ENCODE measurements at regions not wholly inside any gene's neighbourhood (a gene's known extent, or its start where the extent isn't known, plus 50 kb on each side); places are given as distances from the start of the nearest gene placed in this dataset.
"Not testable (repeated sequence)": the region's sequence is repeated elsewhere in the genome, so short reads cannot be mapped to it uniquely, and the experiment has no call there.

- H3K9me3 ChIP-seq: no peaks in the 10 kb centered on the region
- no peak for TF ChIP-seq CTCF (IDR thresholded peaks at IDR 0.05)
- no peak for TF ChIP-seq POLR2AphosphoS5 (IDR thresholded peaks at IDR 0.05; ENCODE audit: insufficient read depth in 1 of 2, low read depth in 1 of 2)
- no peak for TF ChIP-seq POLR2A (IDR thresholded peaks at IDR 0.05)
- no peak overlapping the region for H3K27ac ChIP-seq
- no peak for DNase-seq (ENCODE audit: extremely low spot score in 2 of 2)
- H3K27me3 ChIP-seq: no peaks in the 10 kb centered on the region
- no peak overlapping the region for H3K4me3 ChIP-seq
- intact Hi-C loops (cut with DNase I): no loop called here
- no peaks in the 10 kb centered on the region for H3K36me3 ChIP-seq
- no peaks in the 10 kb centered on the region for H3K4me1 ChIP-seq
Observed at GRCh38 chr13:75960538-75960994, 324.4 kb downstream of the LMO7 start.

GRCh38 chr13:75959861-75960481, 323.8 kb downstream of the LMO7 start:
- intact Hi-C loops (cut with DNase I): no loop called here

GRCh38 chr13:75953589-75953988, 317.5 kb downstream of the LMO7 start:
- H3K27ac ChIP-seq; H3K4me1 ChIP-seq; H3K27me3 ChIP-seq; DNase-seq (ENCODE audit: extremely low spot score in 2 of 2); H3K4me3 ChIP-seq; H3K36me3 ChIP-seq; H3K9me3 ChIP-seq; intact Hi-C loops (cut with DNase I): not testable (repeated sequence)

More at GRCh38 chr13:75959861-75960481, 323.8 kb downstream of the LMO7 start:
- Histone ChIP-seq H3K9me3 (no peaks in the 10 kb centered on the region), H3K27me3 (no peaks in the 10 kb centered on the region), H3K4me1 (no peaks in the 10 kb centered on the region), H3K4me3 (no peak overlapping the region), H3K27ac (no peak overlapping the region), H3K36me3 (no peaks in the 10 kb centered on the region)
- no peak for TF ChIP-seq CTCF (IDR thresholded peaks at IDR 0.05)
- TF ChIP-seq POLR2AphosphoS5 (IDR thresholded peaks at IDR 0.05; ENCODE audit: insufficient read depth in 1 of 2, low read depth in 1 of 2): no peak
- no peak for DNase-seq (ENCODE audit: extremely low spot score in 2 of 2)

GRCh38 chr13:75947448-75947847, 311.3 kb downstream of the LMO7 start:
- TF ChIP-seq POLR2A (IDR thresholded peaks at IDR 0.05) (no peak), CTCF (IDR thresholded peaks at IDR 0.05) (no peak), POLR2AphosphoS5 (IDR thresholded peaks at IDR 0.05; ENCODE audit: insufficient read depth in 1 of 2, low read depth in 1 of 2) (no peak)
- DNase-seq (ENCODE audit: extremely low spot score in 2 of 2): no peak
- no peaks in the 10 kb centered on the region for H3K27me3 ChIP-seq
- H3K4me1 ChIP-seq: no peaks in the 10 kb centered on the region
- H3K9me3 ChIP-seq: no peaks in the 10 kb centered on the region
- no peak overlapping the region for H3K4me3 ChIP-seq
- no peak overlapping the region for H3K27ac ChIP-seq
- H3K36me3 ChIP-seq: no peaks in the 10 kb centered on the region
- intact Hi-C loops (cut with DNase I): no loop called here

- no peaks in the 10 kb centered on the region for H3K36me3 ChIP-seq
- H3K9me3 ChIP-seq: no peaks in the 10 kb centered on the region
- no peaks in the 10 kb centered on the region for H3K4me1 ChIP-seq
- intact Hi-C loops (cut with DNase I): no loop called here
- no peak for DNase-seq (ENCODE audit: extremely low spot score in 2 of 2)
- no peaks in the 10 kb centered on the region for H3K27me3 ChIP-seq
- H3K4me3 ChIP-seq: no peak overlapping the region
- TF ChIP-seq CTCF (IDR thresholded peaks at IDR 0.05) (no peak), POLR2AphosphoS5 (IDR thresholded peaks at IDR 0.05; ENCODE audit: insufficient read depth in 1 of 2, low read depth in 1 of 2) (no peak), POLR2A (IDR thresholded peaks at IDR 0.05) (no peak)
- no peak overlapping the region for H3K27ac ChIP-seq
Observed at GRCh38 chr13:75946536-75947284, 310.6 kb downstream of the LMO7 start.
